Calu3 (cell line): ENCODE measurements at regions not wholly inside any gene's neighbourhood (a gene's known extent, or its start where the extent isn't known, plus 50 kb on each side); places are given as distances from the start of the nearest gene placed in this dataset.

Experiments used
- BruUV-seq: library from RNA; stranded (reverse); fragments of 400-500 nt; replicated peaks from 2 replicates; lab custom pipeline; 2021; lab: Mats Ljungman, UMichigan
- CTCF ChIA-PET: fragments of 300-600 bp; sonication (Branson Sonifier 250); formaldehyde crosslinking; loops from one replicate; lab custom pipeline; 2022; ENCODE audit warnings: antibody characterized with exemption; lab: Charles Lee
- DNase-seq: peaks from one replicate; pipeline ENCODE4 v3.0.0; 2022
- H3K27ac Mint-ChIP-seq: one replicate; pipeline ENCODE4 v1.8.0; 2022; ENCODE audit warnings: mixed read lengths; ENCODE audit not compliant: unreplicated experiment
- H3K27me3 Mint-ChIP-seq: one replicate; pipeline ENCODE4 v1.8.0; 2022; ENCODE audit warnings: mixed read lengths; ENCODE audit not compliant: unreplicated experiment
- H3K36me3 Mint-ChIP-seq: one replicate; pipeline ENCODE4 v1.8.0; 2022; ENCODE audit warnings: mild to moderate bottlenecking, moderate library complexity, mixed read lengths; ENCODE audit not compliant: insufficient read depth, unreplicated experiment
- H3K4me1 Mint-ChIP-seq: one replicate; pipeline ENCODE4 v1.8.0; 2022; ENCODE audit warnings: mild to moderate bottlenecking, low read depth, mixed read lengths; ENCODE audit not compliant: unreplicated experiment
- H3K4me3 Mint-ChIP-seq: one replicate; pipeline ENCODE4 v1.8.0; 2022; ENCODE audit warnings: mild to moderate bottlenecking, low read depth, moderate library complexity, mixed read lengths; ENCODE audit not compliant: unreplicated experiment
- H3K9me3 Mint-ChIP-seq: one replicate; pipeline ENCODE4 v1.8.0; 2022; ENCODE audit warnings: low read depth, mixed read lengths; ENCODE audit not compliant: unreplicated experiment
- CTCF ChIP-seq: fragments of 200-600 bp; IDR thresholded peaks from one replicate; pipeline ENCODE4 v1.8.0; 2022; ENCODE audit warnings: antibody characterized with exemption; ENCODE audit not compliant: unreplicated experiment
- intact Hi-C: fragments of 100-400 bp; cut with micrococcal nuclease; formaldehyde crosslinking; loops from one replicate; pipeline ENCODE4 v1.10.0; 2022; ENCODE audit not compliant: unreplicated experiment

DNA sequence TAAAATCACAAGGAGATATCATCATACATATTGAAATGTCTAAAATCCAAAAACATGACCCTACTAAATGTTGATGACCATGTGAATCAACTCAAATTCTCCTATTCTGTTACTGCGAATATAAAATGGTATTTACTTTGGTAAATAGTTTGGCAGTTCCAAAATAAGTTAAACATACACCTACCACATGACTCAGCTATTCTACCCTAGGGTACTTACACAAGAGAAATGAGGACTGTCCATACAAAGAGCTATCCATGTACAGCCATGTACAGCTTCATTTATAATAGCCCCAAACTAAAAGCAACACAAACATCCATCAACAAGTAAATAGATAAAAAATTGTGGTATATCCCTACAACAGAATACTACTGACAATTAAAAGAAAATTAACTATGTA is 346.1 kb upstream of the TENM4 start:
- Mint-ChIP-seq H3K36me3 (no peaks in the 10 kb centered on the region), H3K4me1 (no peaks in the 10 kb centered on the region), H3K27me3 (no peaks in the 10 kb centered on the region), H3K9me3 (peaks cover 16% of the 10 kb centered on the region), H3K27ac (no peak overlapping the region), H3K4me3 (no peak overlapping the region)
- BruUV-seq = no TSS peak
- intact Hi-C loops = no loop called here
- DNase-seq = no peak
- no peak for TF ChIP-seq CTCF
- CTCF ChIA-PET = no interaction called here

DNA sequence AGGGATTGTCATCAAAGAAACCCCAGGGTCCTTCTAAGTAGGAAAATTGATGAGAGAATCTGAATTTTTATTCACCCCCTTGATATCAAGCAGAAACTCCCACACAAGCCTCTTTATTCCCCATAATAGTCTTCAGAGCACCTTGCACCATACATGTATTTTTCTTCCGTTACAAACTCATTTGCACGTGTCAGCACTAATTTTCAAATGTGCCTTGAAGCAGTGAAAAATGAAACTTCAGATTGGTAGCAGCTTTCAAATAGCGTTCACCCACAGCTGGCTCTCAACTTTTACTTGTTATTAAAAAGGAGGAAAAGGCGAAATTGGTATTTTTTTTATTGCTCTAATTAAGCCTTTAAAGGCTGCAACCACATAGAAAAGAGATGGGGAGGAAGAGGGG is 343.0 kb upstream of the TENM4 start:
- intact Hi-C loops = no loop called here
- H3K4me3 Mint-ChIP-seq = no peak overlapping the region
- peaks cover 14% of the 10 kb centered on the region for H3K9me3 Mint-ChIP-seq
- no peaks in the 10 kb centered on the region for H3K27me3 Mint-ChIP-seq
- no peak overlapping the region for H3K27ac Mint-ChIP-seq
- no TSS peak for BruUV-seq
- no peak for DNase-seq
- H3K4me1 Mint-ChIP-seq = no peaks in the 10 kb centered on the region
- H3K36me3 Mint-ChIP-seq = no peaks in the 10 kb centered on the region
- no peak for TF ChIP-seq CTCF
- CTCF ChIA-PET = no interaction called here

DNA sequence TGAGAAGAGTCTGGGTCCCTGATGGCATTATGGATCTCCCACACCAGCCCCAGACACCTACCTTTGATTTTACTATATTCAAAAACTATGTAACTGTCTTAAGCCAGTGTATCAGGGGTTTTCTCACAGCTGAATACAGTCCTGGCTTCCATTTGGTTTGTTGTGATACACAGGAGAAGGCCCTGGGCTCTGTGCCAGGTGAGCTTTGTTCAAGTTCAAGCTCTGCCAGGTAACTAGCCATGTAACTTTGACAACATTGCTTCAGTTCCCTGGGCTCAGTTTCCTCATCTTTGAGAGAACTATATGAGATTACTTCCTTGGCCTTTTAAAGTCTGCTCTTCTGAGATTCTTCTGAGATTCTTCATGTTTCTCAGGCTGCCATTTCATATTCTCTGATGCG is 327.5 kb upstream of the TENM4 start:
- Mint-ChIP-seq H3K27me3 (no peaks in the 10 kb centered on the region), H3K9me3 (peaks cover 19% of the 10 kb centered on the region), H3K36me3 (no peaks in the 10 kb centered on the region), H3K4me1 (no peaks in the 10 kb centered on the region), H3K27ac (no peak overlapping the region), H3K4me3 (no peak overlapping the region)
- DNase-seq = no peak
- intact Hi-C loops = no loop called here
- CTCF ChIA-PET = no interaction called here
- no TSS peak for BruUV-seq
- no peak for TF ChIP-seq CTCF

DNA sequence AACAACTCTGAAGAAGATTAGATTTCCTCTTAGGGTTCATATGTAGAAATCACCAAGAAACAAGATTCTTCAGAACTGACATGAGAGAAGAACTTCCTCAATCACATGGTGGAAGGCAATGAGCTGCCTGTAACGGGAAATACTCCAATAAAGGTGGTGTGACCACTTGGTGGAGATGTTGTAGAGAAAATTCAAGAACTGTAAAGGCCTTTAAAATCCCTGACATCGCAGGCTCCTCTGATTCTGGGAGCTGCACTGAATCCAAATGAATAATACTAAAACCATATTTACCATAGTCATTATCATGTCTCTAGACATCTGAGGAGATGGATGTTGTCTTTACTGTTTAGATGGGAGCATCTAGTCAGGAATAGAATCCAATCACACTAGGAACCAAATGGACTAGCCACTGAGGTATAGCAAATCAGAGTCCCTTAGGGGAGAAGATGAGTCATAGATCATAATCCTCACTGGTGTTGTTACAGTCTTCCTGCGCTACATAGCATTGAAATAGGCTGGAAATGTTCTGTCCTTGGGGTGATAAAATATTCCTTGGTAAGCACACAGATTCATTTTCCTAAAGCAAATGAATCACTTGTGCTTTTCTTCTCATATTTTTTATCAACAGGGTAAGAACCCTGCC is 321.6 kb upstream of the TENM4 start:
- Mint-ChIP-seq H3K27ac (no peak overlapping the region), H3K4me3 (no peak overlapping the region), H3K4me1 (no peaks in the 10 kb centered on the region), H3K36me3 (no peaks in the 10 kb centered on the region), H3K9me3 (peaks cover 21% of the 10 kb centered on the region), H3K27me3 (no peaks in the 10 kb centered on the region)
- intact Hi-C loops = no loop called here
- TF ChIP-seq CTCF = no peak
- no TSS peak for BruUV-seq
- DNase-seq = no peak
- CTCF ChIA-PET = no interaction called here
